Gastrocnemius medialis (tissue), 4 donors: ENCODE measurements at regions not wholly inside any gene's neighbourhood (a gene's known extent, or its start where the extent isn't known, plus 50 kb on each side); places are given as distances from the start of the nearest gene placed in this dataset.

Source experiments
- ATAC-seq, 2 donors: fragments of 150-250 bp; one replicate each; pipeline ENCODE4 v1.9.1; 2016
- DNase-seq, 2 donors: peaks; one replicate each; pipeline ENCODE4 v3.0.0-alpha.2; 2019
- H3K27ac ChIP-seq, 4 donors: fragments of 200-600 bp; sonication (generic); 1 replicate in 1 of 4; 2 replicates in 3 of 4; pipeline ENCODE4 v1.5.1; 2016 to 2018; ENCODE audit warnings: mild to moderate bottlenecking in 2 of 4, moderate library complexity in 1 of 4
- H3K27me3 ChIP-seq, 3 donors: fragments of 200-600 bp; sonication (generic) in 2 of 3; 1 replicate in 1 of 3; 2 replicates in 2 of 3; pipeline versions ENCODE4 v1.5.1 to v1.6.0; 2016 to 2019; ENCODE audit warnings: mild to moderate bottlenecking in 1 of 3, moderate library complexity in 1 of 3
- H3K36me3 ChIP-seq, 2 donors: fragments of 200-600 bp; sonication (generic) in 1 of 2; one replicate each; pipeline ENCODE4 v1.5.1; 2017 to 2018
- H3K4me1 ChIP-seq, 2 donors: fragments of 200-600 bp; sonication (generic) in 1 of 2; one replicate each; pipeline ENCODE4 v1.5.1; 2016 to 2017; ENCODE audit warnings: mild to moderate bottlenecking in 2 of 2
- H3K4me3 ChIP-seq, 4 donors: fragments of 200-600 bp; sonication (generic) in 3 of 4; 1 replicate in 1 of 4; 2 replicates in 3 of 4; pipeline ENCODE4 v1.5.1; 2016 to 2019; ENCODE audit warnings: mild to moderate bottlenecking in 2 of 4
- H3K9me3 ChIP-seq, 3 donors: fragments of 200-600 bp; sonication (generic) in 2 of 3; 1 replicate in 1 of 3; 2 replicates in 2 of 3; pipeline ENCODE4 v1.5.1; 2016 to 2019
- POLR2A ChIP-seq, 2 donors: fragments of 450-650 bp; IDR thresholded peaks; one replicate each; pipeline ENCODE4 v1.6.1; 2017; ENCODE audit warnings: antibody characterized with exemption in 2 of 2, mild to moderate bottlenecking in 2 of 2, moderate library complexity in 2 of 2
- in situ Hi-C, 4 donors: fragments of 200-750 bp; cut with MboI; loops; one replicate each; pipeline versions ENCODE4 v1.15.0 to v1.8.0; 2017; ENCODE audit warnings: low sequenced_read_pairs in 4 of 4
- intact Hi-C: fragments of 100-400 bp; cut with DNase I; formaldehyde crosslinking; loops from one replicate; pipeline ENCODE4 v1.15.1; 2023; ENCODE audit warnings: low total_unique reads
- TF ChIP-seq, protein P1 (sequence below), 5 experiments: fragments of 450-650 bp in 3 of 5; fragments of 200-600 bp in 2 of 5; sonication (generic) in 2 of 5; IDR thresholded peaks in 4 of 5; conservative IDR thresholded peaks in 1 of 5; 1 replicate in 4 of 5; 2 replicates in 1 of 5; pipeline ENCODE4 v1.5.1; 2016 to 2019; ENCODE audit warnings: antibody characterized with exemption in 5 of 5, mild to moderate bottlenecking in 3 of 5, moderate library complexity in 3 of 5

DNA sequence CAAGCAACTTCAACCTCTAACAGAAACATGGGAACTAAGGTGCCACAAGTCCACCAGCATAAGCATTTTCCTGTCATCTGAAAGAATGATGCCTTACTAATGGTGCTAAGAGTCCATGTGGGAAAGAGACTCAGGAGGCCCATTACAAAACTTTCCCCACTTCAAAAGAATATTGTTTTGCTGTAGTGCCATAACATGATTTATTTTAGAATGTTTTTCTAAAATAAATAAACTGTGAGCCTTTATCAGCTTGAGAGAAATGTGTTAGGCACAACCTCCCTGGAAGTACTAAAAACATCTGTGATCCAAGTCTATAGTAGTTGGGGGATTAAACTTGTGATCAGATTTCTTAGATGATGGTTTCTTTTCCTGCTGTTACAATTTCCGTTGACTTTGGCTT, 330.1 kb upstream of the MAP3K7 start:
- no peak overlapping the region for H3K4me3 ChIP-seq
- no peaks in the 10 kb centered on the region for H3K36me3 ChIP-seq
- ATAC-seq (no peak), DNase-seq (no peak)
- no peaks in the 10 kb centered on the region for H3K9me3 ChIP-seq
- TF ChIP-seq, protein P1, sequence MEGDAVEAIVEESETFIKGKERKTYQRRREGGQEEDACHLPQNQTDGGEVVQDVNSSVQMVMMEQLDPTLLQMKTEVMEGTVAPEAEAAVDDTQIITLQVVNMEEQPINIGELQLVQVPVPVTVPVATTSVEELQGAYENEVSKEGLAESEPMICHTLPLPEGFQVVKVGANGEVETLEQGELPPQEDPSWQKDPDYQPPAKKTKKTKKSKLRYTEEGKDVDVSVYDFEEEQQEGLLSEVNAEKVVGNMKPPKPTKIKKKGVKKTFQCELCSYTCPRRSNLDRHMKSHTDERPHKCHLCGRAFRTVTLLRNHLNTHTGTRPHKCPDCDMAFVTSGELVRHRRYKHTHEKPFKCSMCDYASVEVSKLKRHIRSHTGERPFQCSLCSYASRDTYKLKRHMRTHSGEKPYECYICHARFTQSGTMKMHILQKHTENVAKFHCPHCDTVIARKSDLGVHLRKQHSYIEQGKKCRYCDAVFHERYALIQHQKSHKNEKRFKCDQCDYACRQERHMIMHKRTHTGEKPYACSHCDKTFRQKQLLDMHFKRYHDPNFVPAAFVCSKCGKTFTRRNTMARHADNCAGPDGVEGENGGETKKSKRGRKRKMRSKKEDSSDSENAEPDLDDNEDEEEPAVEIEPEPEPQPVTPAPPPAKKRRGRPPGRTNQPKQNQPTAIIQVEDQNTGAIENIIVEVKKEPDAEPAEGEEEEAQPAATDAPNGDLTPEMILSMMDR (IDR thresholded peaks at IDR 0.05 in 4 of 5, conservative IDR thresholded peaks at IDR 0.05 in 1 of 5) = no peak
- TF ChIP-seq POLR2A (IDR thresholded peaks at IDR 0.05) = no peak
- intact Hi-C loops = no loop called here
- in situ Hi-C loops = no loop called here
- H3K4me1 ChIP-seq = no peaks in the 10 kb centered on the region
- H3K27me3 ChIP-seq = no peaks in the 10 kb centered on the region
- H3K27ac ChIP-seq = no peak overlapping the region

DNA sequence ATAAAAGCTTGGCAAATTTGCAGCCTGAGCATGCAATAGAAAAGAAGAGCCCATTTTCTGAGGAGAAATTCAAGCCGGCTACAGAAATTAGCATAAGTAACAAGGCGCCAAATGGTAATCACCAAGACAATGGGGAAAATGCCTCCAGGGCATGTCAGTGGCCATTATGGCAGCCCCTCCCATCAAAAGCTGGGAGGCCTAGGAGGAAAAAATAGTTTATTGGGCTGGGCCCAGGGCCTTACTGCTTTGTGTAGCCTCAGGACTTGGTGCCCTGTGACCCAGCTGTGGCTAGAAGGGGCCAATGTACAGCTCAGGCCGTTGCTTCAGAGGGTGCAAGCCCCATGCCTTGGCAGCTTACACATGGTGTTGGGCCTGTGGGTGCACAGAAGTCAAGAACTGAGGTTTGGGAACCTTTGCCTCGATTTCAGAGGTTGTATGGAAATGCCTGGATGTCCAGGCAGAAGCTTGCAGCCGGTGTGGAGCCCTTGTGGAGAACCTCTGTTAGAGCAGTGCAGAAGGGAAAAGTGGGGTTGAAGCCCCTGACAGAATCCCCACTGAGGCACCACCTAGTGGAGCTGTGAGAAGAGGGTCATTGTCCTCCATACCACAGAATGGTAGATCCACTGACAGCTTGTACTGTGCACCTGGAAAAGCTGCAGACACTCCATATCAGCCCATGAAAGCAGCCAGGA, 328.5 kb upstream of the MAP3K7 start:
- no peaks in the 10 kb centered on the region for H3K4me1 ChIP-seq
- DNase-seq (no peak), ATAC-seq (no peak)
- H3K4me3 ChIP-seq = no peak overlapping the region
- intact Hi-C loops = no loop called here
- no peaks in the 10 kb centered on the region for H3K9me3 ChIP-seq
- no peaks in the 10 kb centered on the region for H3K27me3 ChIP-seq
- in situ Hi-C loops = no loop called here
- H3K27ac ChIP-seq = no peak overlapping the region
- no peak for TF ChIP-seq POLR2A (IDR thresholded peaks at IDR 0.05)
- TF ChIP-seq, protein P1 (IDR thresholded peaks at IDR 0.05 in 4 of 5, conservative IDR thresholded peaks at IDR 0.05 in 1 of 5) = no peak
- no peaks in the 10 kb centered on the region for H3K36me3 ChIP-seq

DNA sequence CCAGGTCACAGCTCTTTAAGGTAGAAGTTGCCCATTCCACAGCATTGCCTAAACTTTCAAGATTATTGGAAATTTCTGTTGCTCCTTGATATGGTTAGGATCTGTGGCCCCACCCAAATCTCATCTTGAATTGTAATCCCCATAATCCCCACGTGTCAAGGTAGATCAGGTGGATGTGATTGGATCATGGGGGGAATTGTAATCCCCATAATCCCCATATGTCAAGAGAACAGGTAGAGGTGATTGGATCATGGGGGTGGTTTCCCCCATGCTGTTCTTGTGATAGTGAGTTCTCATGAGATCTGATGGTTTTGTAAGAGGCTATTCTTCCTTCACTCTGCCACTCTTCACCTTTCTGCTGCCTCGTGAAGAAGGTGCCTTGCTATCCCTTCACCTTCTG, 327.4 kb upstream of the MAP3K7 start:
- Histone ChIP-seq H3K4me3 (no peak overlapping the region), H3K9me3 (no peaks in the 10 kb centered on the region), H3K27ac (no peak overlapping the region), H3K4me1 (no peaks in the 10 kb centered on the region), H3K36me3 (no peaks in the 10 kb centered on the region), H3K27me3 (no peaks in the 10 kb centered on the region)
- no peak for TF ChIP-seq POLR2A (IDR thresholded peaks at IDR 0.05)
- TF ChIP-seq, protein P1 (IDR thresholded peaks at IDR 0.05 in 4 of 5, conservative IDR thresholded peaks at IDR 0.05 in 1 of 5) = no peak
- DNase-seq (no peak), ATAC-seq (no peak)
- intact Hi-C loops (no loop called here), in situ Hi-C loops (no loop called here)

DNA sequence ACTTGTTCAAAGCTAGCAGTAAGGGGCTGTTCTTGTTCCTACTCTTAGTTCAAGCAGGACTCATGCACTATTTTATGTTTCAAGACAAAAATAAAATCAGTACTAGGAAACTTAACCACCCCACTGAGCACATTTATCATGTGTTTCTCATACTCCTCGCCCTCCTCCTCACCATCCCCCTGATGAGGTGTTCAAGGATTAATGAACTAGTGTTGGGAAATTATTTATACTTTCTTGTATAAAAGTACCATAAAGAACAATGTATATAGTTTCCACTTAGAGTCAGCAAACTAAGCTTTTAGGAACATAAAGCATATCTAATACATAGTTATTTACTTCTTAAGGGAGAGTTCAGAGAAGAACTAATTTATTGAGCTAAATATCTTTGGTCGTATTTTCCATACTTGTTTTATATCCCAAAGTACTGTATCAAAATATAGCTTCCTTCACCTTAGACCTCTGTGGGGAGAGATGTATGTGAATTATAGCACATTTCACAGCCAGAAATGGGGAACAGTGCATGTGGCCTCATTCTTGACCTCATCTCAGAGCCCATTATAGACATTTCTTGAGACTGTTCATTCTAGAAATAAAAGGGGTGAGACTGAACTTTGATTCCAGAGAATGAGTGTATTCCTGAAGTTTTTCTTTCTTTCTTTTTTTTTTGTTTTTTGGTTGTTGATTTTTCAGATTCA, 326.5 kb upstream of the MAP3K7 start:
- Histone ChIP-seq H3K36me3 (no peaks in the 10 kb centered on the region), H3K9me3 (no peaks in the 10 kb centered on the region), H3K27me3 (no peaks in the 10 kb centered on the region), H3K4me1 (no peaks in the 10 kb centered on the region), H3K27ac (no peak overlapping the region), H3K4me3 (no peak overlapping the region)
- intact Hi-C loops (no loop called here), in situ Hi-C loops (no loop called here)
- ATAC-seq (no peak), DNase-seq (no peak)
- TF ChIP-seq, protein P1 (IDR thresholded peaks at IDR 0.05 in 4 of 5, conservative IDR thresholded peaks at IDR 0.05 in 1 of 5) = no peak
- TF ChIP-seq POLR2A (IDR thresholded peaks at IDR 0.05) = no peak
